Activated T-cell treated with anti-CD3 and anti-CD28 coated beads, Interleukin-2, amount 50 U/mL, for 4 hours (primary cell): ENCODE measurements at regions not wholly inside any gene's neighbourhood (a gene's known extent, or its start where the extent isn't known, plus 50 kb on each side); places are given as distances from the start of the nearest gene placed in this dataset.

Experiments
- ATAC-seq, 2 donors: fragments of 200-7000 bp; cut with Tn5 transposase; one replicate each; pipeline ENCODE4 v1.10.0; 2021
- DNase-seq: peaks from one replicate; pipeline ENCODE4 v3.0.0-alpha.2; 2020
- H3K27me3 Mint-ChIP-seq: one replicate; pipeline ENCODE4 v1.8.0; 2021; ENCODE audit warnings: low read depth, mixed read lengths
- H3K36me3 Mint-ChIP-seq: one replicate; pipeline ENCODE4 v1.8.0; 2022; ENCODE audit warnings: mixed read lengths; ENCODE audit not compliant: insufficient read depth
- H3K4me1 Mint-ChIP-seq: one replicate; pipeline ENCODE4 v1.8.0; 2021; ENCODE audit warnings: low read depth, mixed read lengths
- H3K4me3 Mint-ChIP-seq: one replicate; pipeline ENCODE4 v1.8.0; 2021; ENCODE audit warnings: mild to moderate bottlenecking, moderate library complexity, mixed read lengths
- H3K9me3 Mint-ChIP-seq: one replicate; pipeline ENCODE4 v1.8.0; 2021; ENCODE audit warnings: mixed read lengths

DNA sequence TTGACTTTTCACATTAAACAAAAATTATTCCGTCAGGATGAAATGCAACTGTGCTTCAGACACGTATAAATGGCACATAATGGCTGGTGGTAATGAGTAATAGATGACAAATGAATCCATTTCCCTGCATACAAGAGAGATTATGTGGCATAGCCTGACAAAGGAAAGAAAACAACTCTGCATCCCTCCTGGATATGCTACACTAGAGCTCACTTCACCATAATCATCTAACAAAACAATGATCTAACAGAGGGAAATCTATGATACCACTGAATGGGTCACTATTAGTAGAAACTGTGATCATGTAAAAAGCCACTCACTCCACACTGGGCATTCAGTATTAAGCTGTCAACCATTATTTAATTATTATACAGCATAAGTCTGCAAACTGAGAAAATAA is 1498.4 kb downstream of the EFNB2 start:
- Mint-ChIP-seq H3K4me1 (no peaks in the 10 kb centered on the region), H3K4me3 (no peak overlapping the region), H3K9me3 (no peaks in the 10 kb centered on the region), H3K27me3 (no peaks in the 10 kb centered on the region), H3K36me3 (no peaks in the 10 kb centered on the region)
- DNase-seq: no peak
- ATAC-seq: no peak

DNA sequence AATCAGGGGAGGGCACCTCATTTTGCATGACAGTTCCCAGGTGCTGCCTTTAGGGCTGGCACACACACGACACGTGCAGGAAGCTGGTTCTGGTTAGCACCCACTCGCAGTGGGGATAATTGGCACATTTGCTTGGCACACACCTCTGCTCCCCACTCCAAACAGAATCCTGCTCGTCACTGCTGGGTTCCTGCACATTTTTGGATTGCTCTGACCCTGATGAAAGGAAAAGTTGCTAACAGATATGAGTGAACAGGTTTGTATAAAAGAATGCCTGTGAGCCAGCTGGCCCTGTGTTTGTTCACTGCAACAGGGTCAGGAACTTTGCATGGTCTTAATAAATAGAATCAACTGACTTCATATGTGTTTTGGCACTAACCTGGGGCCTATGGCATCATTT is 1500.4 kb downstream of the EFNB2 start:
- DNase-seq (no peak), ATAC-seq (no peak)
- Mint-ChIP-seq H3K36me3 (no peaks in the 10 kb centered on the region), H3K4me3 (no peak overlapping the region), H3K4me1 (no peaks in the 10 kb centered on the region), H3K9me3 (no peaks in the 10 kb centered on the region), H3K27me3 (no peaks in the 10 kb centered on the region)

DNA sequence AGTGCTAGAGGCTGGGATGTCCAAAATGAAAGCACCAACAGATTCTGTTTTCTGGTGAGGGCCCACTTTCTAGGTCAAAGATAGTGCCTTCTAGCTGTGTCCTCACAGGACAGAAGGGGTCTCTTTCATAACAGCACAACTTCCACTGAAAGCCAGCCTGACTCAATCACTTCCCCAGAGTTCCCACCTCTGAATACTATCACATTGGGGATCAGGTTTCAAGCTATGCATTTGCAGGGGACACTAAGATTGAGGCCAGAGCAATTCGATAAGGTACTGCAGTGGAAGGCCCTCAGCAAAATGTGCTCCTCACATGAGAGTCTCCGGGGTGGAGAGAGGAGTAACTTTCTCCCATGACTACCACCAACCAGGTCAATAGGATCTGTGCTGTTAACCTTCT is 1501.5 kb downstream of the EFNB2 start:
- H3K9me3 Mint-ChIP-seq: no peaks in the 10 kb centered on the region
- no peak for DNase-seq
- no peak for ATAC-seq
- H3K27me3 Mint-ChIP-seq: no peaks in the 10 kb centered on the region
- no peak overlapping the region for H3K4me3 Mint-ChIP-seq
- no peaks in the 10 kb centered on the region for H3K4me1 Mint-ChIP-seq
- H3K36me3 Mint-ChIP-seq: no peaks in the 10 kb centered on the region

DNA sequence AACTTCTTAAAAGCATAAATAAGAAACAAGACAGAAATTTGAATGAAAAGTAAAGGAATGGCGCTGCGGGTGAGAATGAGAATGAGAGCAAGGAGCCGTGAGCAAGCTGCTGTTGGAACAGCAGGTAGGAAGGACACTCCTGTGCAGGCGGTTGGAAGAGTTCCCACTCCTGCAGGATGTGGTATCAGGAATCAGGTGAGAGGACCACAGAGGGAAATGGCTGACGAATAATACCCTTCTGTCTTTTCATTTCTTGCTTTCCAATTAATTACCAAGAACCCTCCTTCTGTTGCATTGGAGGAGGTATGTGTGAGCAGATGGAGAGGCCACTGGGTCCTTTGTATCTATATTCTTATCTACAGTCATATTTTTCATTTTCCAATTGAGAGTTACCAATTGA is 1504.2 kb downstream of the EFNB2 start:
- no peak for DNase-seq
- Mint-ChIP-seq H3K36me3 (no peaks in the 10 kb centered on the region), H3K4me1 (no peaks in the 10 kb centered on the region)

DNA sequence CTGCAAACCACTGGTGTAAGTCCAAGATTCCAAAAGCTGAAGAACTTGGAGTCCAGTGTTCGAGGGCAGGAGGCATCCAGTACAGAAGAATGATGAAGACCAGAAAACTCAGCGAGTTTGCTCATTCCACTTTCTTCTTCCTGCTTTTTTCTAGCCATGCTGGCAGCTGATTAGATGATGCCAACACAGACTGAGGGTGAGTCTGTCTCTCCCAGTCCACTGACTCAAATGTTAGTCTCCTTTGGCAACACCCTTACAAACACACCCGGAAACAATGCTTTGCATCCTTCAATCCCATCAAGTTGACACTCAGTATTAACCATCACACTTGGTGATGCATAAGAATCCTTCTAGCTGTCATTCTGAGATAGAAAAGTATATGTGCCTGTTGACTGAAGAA is 1504.6 kb downstream of the EFNB2 start:
- no peaks in the 10 kb centered on the region for H3K9me3 Mint-ChIP-seq
- no peak overlapping the region for H3K4me3 Mint-ChIP-seq
- no peaks in the 10 kb centered on the region for H3K27me3 Mint-ChIP-seq
- ATAC-seq (no peak), DNase-seq (no peak)
- no peaks in the 10 kb centered on the region for H3K36me3 Mint-ChIP-seq
- H3K4me1 Mint-ChIP-seq: no peaks in the 10 kb centered on the region

More for the DNA sequence above, 1504.2 kb downstream of the EFNB2 start:
- Mint-ChIP-seq H3K4me3 (no peak overlapping the region), H3K9me3 (no peaks in the 10 kb centered on the region), H3K27me3 (no peaks in the 10 kb centered on the region)
- no peak for ATAC-seq

DNA sequence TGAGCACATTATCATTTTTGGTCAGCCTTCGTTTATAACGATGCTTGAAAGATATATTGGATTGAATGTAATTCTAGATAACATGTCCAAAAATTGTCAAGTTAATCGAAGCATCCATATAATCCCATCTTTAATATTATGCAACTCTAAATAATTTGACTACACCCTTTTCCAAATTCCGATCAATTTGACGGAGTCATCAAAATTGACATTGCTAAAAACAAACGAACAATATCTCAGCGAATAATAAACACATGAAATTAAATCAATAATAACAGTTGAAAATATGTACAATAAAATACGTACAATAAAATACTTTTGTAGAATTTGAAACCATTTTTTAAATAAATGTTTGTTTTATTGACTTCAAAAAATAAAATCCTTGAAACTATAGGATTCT is 1516.4 kb downstream of the EFNB2 start:
- no peak for DNase-seq
- no peaks in the 10 kb centered on the region for H3K9me3 Mint-ChIP-seq
- peaks cover 3% of the 10 kb centered on the region for H3K27me3 Mint-ChIP-seq
- ATAC-seq: no peak
- H3K4me3 Mint-ChIP-seq: no peak overlapping the region
- no peaks in the 10 kb centered on the region for H3K36me3 Mint-ChIP-seq
- H3K4me1 Mint-ChIP-seq: no peaks in the 10 kb centered on the region

DNA sequence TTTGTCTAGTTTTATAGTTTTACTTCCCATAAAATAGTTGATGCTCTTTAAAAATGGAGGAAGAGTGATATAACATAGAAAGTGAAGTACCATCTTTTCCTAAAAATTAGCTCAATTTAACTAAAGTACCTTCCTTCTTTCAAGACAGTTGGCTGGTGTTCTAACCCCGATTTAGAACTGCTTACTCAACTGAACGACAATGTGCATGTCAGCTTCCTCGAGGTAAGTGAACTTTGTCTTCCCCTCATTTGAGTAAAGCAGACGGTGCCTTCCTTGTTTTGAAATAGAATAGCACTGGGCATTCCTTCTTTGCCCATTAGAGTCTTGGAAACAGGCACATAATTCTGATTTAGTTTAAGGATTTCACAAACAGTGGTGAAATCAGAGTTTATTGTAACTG is 1519.2 kb downstream of the EFNB2 start:
- ATAC-seq: no peak
- no peak overlapping the region for H3K4me3 Mint-ChIP-seq
- no peaks in the 10 kb centered on the region for H3K9me3 Mint-ChIP-seq
- DNase-seq: no peak
- no peaks in the 10 kb centered on the region for H3K36me3 Mint-ChIP-seq
- H3K4me1 Mint-ChIP-seq: no peaks in the 10 kb centered on the region
- H3K27me3 Mint-ChIP-seq: peaks cover 3% of the 10 kb centered on the region

DNA sequence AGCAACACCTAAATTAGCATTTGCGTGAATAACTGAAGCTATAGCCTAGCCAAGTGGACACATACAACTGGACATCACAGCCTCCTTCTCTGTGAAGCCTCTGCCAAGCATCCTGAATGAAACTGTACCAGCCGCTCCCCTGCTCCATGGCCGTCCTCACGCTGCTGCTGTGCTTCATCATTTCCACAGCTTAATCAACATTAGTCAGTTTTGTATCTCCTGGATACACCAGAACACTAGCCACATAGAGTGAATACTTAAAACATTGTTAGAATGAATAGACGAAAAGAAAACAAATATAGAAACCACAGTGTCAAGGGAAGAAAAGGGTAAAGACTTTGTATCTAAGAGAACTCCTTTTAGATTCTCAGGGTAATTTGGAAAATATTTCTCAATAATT is 1526.9 kb downstream of the EFNB2 start:
- H3K36me3 Mint-ChIP-seq: no peaks in the 10 kb centered on the region
- no peak for ATAC-seq
- H3K4me3 Mint-ChIP-seq: no peak overlapping the region

DNA sequence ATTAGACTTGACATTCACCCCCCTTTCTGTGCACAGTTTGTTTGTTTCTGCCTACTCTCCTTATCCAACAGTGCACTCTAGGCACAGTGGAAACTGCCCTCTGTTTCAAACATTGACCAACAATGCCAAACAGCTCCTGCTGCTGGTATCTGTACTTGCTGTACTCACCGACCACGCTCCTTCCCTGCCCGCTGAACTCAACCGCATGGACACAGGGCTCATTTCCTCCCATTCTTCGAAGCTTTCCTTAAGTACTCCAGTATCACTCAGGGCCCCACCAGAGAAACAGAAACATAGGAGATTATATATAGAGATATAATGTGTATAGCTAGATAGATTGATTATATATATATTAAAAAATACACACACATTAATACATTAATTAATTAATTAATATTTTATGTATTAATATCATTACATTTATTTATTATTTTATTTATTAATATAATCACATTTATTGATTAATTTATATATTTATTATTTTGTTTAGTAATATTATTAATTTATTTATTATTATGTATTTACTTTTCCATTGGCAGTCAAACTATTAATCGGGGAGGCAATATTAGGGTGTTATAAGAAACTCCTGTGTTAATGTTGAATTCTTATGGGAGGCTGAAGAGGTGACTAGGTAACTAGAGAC is 1528.2 kb downstream of the EFNB2 start:
- Mint-ChIP-seq H3K36me3 (no peaks in the 10 kb centered on the region), H3K27me3 (no peaks in the 10 kb centered on the region), H3K9me3 (peaks cover 4% of the 10 kb centered on the region), H3K4me1 (no peaks in the 10 kb centered on the region), H3K4me3 (no peak overlapping the region)
- DNase-seq: no peak
- ATAC-seq: no peak

More for the DNA sequence above, 1526.9 kb downstream of the EFNB2 start:
- DNase-seq: no peak
- no peaks in the 10 kb centered on the region for H3K27me3 Mint-ChIP-seq
- peaks cover 4% of the 10 kb centered on the region for H3K9me3 Mint-ChIP-seq
- no peaks in the 10 kb centered on the region for H3K4me1 Mint-ChIP-seq

DNA sequence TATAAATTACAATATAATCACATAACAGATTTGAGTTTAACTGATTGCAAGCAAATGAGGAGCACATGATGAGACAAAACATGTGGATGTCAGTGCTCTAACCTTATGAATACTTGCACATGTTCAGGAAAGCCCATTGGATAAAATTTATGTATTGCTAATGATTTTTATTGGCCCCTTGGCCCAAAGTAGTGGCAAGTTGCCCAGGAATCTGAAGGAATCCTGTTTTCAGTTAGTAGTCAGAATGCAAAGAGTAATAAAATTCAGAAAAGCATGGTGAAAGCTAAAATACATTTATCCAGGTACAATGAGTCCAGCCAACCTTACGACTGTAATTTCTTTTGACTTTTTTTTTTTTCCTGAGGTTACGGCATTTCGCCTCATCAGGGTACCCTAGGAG is 1539.4 kb downstream of the EFNB2 start:
- no peaks in the 10 kb centered on the region for H3K9me3 Mint-ChIP-seq
- no peak for ATAC-seq
- no peaks in the 10 kb centered on the region for H3K4me1 Mint-ChIP-seq
- H3K4me3 Mint-ChIP-seq: no peak overlapping the region
- H3K27me3 Mint-ChIP-seq: peaks cover 3% of the 10 kb centered on the region
- DNase-seq: no peak
- H3K36me3 Mint-ChIP-seq: no peaks in the 10 kb centered on the region

DNA sequence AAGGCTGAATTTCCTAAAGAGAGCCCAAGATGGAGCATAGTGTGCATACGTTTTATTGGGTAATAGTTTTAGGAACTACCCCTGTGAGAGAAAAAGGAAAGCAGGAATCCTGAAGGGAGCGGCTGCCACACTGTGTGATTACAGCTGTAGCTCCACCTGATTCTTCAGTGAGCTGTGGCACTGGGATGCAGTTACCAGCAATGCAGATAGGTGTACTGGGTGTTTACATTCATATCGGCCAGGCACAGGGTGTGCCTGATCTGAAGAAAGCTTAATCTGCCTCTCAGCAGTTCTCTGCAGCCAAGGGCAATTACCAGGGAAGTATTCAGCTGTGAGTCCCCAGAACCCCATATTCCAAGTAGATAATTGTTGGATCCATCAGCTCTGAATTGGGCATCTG is 1541.8 kb downstream of the EFNB2 start:
- Mint-ChIP-seq H3K4me3 (no peak overlapping the region), H3K9me3 (no peaks in the 10 kb centered on the region), H3K36me3 (no peaks in the 10 kb centered on the region), H3K4me1 (no peaks in the 10 kb centered on the region), H3K27me3 (peaks cover 3% of the 10 kb centered on the region)
- DNase-seq (no peak), ATAC-seq (no peak)

DNA sequence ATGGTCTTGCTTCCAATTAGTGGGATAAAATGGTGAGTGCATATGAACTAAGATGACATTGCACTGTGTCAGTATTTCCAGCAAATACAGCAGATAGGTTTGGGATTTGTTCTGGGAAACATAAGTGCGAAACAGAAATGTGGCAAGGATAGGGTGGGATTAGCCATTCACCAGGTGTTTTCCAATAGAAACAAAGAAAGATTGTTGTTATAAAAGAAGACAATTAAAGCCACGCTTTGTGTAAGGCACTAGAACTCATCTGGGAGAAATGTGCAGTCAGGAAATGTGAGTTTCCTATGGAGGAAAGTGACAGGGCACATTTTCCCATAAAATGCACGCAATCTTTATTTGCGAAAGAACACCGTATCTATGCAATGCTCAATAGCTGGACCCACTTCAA is 1547.8 kb downstream of the EFNB2 start:
- Mint-ChIP-seq H3K27me3 (peaks cover 3% of the 10 kb centered on the region), H3K36me3 (no peaks in the 10 kb centered on the region), H3K4me3 (no peak overlapping the region), H3K4me1 (peaks cover 21% of the 10 kb centered on the region), H3K9me3 (no peaks in the 10 kb centered on the region)
- ATAC-seq: no peak
- no peak for DNase-seq

DNA sequence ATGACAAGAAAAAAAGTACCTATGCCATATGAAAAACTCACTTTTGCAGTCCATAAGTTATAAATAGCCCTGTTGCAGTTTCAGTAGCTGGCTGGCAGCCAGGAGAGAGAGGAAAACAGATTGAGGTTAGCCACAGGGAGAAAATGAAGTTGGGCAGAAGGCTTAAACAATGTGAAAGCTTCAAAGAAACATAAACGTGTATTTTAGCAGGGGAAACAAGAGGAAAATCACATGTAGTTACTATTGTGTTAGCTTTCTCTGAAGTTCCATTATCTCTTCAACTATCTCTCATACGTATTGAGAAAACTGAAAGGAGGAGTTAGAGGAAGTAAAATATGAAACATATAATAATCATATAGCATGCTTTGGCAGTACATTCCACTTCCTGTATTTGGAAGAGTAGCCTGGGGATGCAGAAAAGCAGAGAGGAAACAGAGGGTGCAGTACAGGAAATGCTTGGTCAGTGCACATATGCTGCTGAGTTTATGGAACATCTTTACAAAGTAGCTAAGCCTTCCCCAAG is 1551.1 kb downstream of the EFNB2 start:
- Mint-ChIP-seq H3K27me3 (no peaks in the 10 kb centered on the region), H3K9me3 (no peaks in the 10 kb centered on the region), H3K36me3 (no peaks in the 10 kb centered on the region), H3K4me3 (peak overlapping the region; percentile 42), H3K4me1 (peaks cover 21% of the 10 kb centered on the region)
- ATAC-seq (peak; percentile 48 to 54), DNase-seq (no peak)

DNA sequence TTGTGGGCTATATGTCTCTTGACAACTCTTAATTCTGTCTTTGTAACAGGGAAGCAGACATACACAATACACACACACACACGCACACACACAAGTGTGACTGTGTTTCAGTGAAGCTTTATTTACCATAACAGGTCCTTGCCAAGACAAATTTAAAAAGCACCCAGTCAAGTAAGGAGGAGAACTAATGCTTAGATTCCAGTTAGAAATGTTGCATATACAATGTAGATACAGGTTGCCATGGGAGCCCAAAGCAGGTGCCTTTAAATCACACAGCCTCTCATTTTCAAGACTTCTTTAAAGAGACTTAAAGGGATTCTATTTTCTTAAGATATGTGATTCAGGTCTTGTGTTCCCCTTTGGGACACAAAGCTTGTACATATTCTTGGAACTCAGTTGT is 1551.9 kb downstream of the EFNB2 start:
- peaks cover 21% of the 10 kb centered on the region for H3K4me1 Mint-ChIP-seq
- no peak overlapping the region for H3K4me3 Mint-ChIP-seq
- DNase-seq (no peak), ATAC-seq (no peak)
- H3K9me3 Mint-ChIP-seq: no peaks in the 10 kb centered on the region
- H3K36me3 Mint-ChIP-seq: no peaks in the 10 kb centered on the region
- H3K27me3 Mint-ChIP-seq: no peaks in the 10 kb centered on the region

DNA sequence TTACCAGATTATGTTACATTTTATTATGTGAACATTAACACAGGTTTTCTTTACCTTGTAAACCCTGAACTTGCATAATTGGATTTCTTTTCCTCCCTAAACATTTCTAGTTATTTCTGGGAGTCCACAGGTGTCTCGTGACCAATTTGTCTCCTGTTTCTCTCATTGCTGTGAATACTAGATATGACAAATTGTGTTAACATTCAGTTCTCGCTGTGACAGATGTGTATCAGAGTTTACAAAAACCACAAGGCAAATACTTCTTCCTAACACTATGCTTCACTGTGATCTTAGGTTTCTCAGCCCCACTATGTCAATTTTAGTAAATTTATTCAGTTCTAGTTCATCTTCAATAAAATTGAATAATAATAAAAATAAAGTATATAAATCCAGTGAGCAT is 1554.9 kb downstream of the EFNB2 start:
- no peak for ATAC-seq
- no peaks in the 10 kb centered on the region for H3K27me3 Mint-ChIP-seq

More for the DNA sequence above, 1554.9 kb downstream of the EFNB2 start:
- no peaks in the 10 kb centered on the region for H3K36me3 Mint-ChIP-seq
- H3K4me1 Mint-ChIP-seq: peaks cover 21% of the 10 kb centered on the region
- DNase-seq: no peak
- H3K9me3 Mint-ChIP-seq: no peaks in the 10 kb centered on the region
- no peak overlapping the region for H3K4me3 Mint-ChIP-seq
